22Rv1 (cell line): ENCODE measurements at regions not wholly inside any gene's neighbourhood (a gene's known extent, or its start where the extent isn't known, plus 50 kb on each side); places are given as distances from the start of the nearest gene placed in this dataset.

Experiments used
- ZFX ChIP-seq: fragments of 450-650 bp; IDR thresholded peaks from 2 replicates; pipeline ENCODE4 v1.6.1; 2017; ENCODE audit warnings: antibody characterized with exemption, borderline replicate concordance
- TF ChIP-seq, protein P1 (sequence below): fragments of 450-650 bp; IDR thresholded peaks from 2 replicates; pipeline ENCODE4 v1.5.1; 2017; ENCODE audit warnings: mild to moderate bottlenecking

DNA sequence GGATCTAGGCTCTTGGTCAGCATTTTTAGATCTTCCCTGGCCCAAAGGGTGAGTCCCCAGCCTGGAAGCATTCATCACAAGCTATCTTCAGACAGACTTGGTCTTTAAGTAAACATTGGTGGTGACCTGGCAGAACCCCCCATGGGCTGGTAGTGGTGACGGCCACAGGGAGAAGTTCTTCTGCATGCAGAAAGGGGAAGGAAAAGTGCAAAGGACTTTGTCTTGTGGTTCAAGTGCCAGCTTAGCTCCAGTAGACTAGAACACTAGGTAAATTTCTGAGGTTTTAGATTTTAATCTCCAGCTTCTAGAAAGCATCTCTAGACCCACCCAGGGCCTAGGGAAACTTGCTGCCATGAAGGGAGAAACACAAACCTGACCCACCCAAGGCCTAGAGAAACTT lies 584.0 kb downstream of the CHSY3 start:
- TF ChIP-seq, protein P1, sequence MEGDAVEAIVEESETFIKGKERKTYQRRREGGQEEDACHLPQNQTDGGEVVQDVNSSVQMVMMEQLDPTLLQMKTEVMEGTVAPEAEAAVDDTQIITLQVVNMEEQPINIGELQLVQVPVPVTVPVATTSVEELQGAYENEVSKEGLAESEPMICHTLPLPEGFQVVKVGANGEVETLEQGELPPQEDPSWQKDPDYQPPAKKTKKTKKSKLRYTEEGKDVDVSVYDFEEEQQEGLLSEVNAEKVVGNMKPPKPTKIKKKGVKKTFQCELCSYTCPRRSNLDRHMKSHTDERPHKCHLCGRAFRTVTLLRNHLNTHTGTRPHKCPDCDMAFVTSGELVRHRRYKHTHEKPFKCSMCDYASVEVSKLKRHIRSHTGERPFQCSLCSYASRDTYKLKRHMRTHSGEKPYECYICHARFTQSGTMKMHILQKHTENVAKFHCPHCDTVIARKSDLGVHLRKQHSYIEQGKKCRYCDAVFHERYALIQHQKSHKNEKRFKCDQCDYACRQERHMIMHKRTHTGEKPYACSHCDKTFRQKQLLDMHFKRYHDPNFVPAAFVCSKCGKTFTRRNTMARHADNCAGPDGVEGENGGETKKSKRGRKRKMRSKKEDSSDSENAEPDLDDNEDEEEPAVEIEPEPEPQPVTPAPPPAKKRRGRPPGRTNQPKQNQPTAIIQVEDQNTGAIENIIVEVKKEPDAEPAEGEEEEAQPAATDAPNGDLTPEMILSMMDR: no peak
- TF ChIP-seq ZFX: no peak
